GM11168 (cell line): ENCODE measurements at regions not wholly inside any gene's neighbourhood (a gene's known extent, or its start where the extent isn't known, plus 50 kb on each side); places are given as distances from the start of the nearest gene placed in this dataset.

Source experiments
- in situ Hi-C: fragments of 300-500 bp; cut with MboI; formaldehyde crosslinking; loops from one replicate; pipeline ENCODE4 v1.12.0; 2022; ENCODE audit warnings: low sequenced_read_pairs; ENCODE audit not compliant: unreplicated experiment

DNA sequence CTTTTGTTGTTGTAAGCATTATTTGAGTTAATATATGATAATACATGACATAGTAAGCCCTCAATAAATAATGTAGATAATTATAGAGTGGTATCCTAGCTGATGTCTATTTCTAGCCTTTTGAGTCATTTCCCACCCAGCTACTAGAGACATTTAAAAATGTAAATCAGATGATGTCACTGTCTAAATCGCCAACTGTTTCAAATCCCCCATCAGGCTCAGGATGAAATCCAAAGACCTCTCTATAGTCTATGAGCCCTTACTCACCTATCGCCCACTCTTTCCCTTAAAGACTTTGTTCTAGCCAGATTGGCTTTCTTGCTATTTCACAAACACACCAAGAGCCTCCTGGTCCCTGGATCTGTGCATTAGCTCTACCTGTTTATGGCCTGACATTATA lies 135.4 kb upstream of the PLET1 start:
- in situ Hi-C loops = no loop called here

DNA sequence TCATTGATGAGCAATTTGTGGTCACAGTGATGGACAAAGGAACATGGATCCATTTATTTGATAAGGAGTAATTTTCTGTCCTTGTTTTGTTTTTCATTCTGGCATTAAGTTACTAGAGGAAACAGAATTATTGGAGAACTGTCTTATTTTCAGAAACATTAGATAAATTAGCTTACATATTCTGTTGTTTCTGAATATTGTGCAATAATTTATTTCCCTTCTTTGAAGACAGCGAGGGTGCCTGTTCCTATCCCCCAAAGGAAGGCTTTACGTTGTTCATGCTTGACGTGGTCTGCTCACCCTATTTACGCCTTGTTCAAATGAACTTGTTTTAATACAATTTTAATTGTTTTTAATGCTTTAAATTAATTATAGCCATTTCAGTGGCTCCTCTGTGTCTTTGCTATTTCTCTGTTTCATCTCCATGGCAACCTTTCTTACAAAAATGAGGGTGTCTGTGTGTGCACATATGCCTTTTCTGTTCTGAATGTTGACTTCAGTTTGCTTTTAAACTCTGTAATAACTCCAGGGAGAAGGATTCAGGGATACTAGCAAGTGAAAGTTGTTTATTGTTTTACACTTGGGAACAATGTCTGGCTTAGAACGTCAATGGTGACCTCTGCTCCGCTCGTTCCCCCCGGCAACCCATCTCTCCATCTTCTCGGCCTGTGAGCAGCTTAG lies 138.3 kb upstream of the PLET1 start:
- in situ Hi-C loops = no loop called here

GRCh38 chr11:112400476-112401014 lies 139.9 kb upstream of the PLET1 start:
- in situ Hi-C loops = no loop called here

DNA sequence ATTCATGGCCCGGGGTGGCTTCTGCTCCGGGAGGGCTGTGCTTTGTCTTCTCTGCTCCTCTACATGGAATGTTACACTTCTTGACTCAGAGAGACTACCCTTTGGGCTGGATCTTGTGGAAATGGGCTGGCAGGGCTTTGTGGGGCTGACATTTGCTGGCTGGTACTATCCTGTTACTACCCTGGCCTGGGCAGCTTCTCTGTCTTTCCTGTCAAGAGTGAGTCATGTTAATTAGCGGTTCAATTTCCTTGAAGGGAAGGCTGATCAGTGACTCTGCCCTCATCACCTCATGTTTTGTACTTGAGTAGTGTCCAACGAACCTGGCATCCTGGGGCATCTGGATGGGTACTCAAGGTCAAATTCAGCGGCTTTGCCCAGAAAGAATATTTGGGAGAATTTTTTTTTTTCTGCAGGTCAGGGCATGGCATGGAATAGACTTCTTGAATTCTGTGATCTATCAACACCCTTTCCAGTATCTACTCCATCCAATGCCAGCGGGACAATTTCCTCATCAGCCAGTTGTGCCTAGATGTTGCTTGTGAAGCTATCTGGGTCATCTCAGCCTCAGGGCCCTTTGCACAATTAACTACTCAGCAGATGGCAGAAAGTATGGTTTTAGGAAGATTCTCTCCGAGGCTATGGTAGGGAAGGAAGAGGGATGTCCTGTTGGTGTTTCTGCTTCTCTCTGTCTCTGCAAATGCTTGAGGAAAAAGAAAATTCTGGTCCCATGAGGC lies 140.5 kb upstream of the PLET1 start:
- in situ Hi-C loops = no loop called here

- in situ Hi-C loops = no loop called here
Observed at GRCh38 chr11:112403432-112403831, 142.8 kb upstream of the PLET1 start.

GRCh38 chr11:112404112-112404511 lies 143.5 kb upstream of the PLET1 start:
- in situ Hi-C loops = no loop called here

DNA sequence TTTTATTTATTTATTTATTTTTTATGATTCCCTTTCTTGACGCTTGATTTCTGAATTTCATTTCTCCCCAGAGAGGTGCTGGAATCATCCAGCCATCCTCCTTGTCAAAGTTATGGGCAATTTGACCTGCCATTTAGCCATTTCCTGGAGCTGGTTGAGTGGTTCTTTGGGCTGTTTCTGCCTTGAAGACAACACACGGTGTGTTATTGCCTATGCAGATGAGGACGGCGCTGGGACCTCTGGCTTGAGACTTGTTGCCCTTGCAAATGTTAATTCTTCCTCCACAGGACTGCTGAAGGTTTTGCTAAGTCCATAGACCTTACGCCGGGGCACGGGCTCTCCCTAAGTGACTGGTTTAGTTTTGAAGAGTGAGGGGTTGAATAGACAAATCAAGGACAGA lies 147.9 kb upstream of the PLET1 start:
- in situ Hi-C loops = no loop called here

- in situ Hi-C loops = no loop called here
Observed at GRCh38 chr11:112410325-112410724, 149.7 kb upstream of the PLET1 start.

- in situ Hi-C loops = no loop called here
Observed at GRCh38 chr11:112412383-112412782, 151.7 kb upstream of the PLET1 start.

DNA sequence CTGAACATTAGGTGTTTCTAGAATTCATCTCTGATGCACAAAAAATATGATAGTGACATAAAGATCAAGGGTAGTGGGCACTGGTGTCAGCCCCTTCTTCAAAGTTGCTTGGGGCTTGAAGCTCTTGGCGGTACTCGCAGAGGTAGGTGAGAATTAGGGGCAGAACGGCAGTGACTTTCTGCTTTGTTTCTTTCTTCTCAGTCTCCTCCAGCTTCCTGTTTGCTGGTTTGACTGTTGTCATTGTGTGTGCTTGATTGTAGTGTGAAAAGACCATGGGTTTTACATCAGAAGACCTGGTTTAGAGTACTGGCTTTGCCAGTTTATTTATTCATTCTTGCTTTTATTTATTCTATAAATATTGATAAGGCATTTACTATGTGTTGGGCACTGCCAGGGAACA lies 156.7 kb upstream of the PLET1 start:
- in situ Hi-C loops = no loop called here

DNA sequence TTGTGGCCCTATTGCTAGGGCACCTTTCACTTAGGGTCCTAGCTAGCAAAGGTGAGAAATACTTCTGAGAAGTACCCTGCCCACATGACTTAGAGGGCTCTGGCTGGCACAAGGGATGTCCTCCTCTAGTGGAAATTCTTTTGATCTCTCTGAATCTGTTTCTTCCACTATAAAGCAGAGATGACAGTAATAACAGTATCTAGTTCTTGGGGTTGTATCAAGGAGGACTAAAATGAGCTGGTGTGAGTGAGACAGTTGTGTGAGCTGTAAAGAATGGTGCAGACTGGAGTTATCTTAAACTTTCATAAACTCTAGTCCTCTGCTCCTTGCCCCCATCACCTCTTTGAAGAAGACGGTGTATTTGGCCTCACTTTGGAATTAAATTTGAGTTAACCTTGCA lies 157.8 kb upstream of the PLET1 start:
- in situ Hi-C loops = no loop called here

DNA sequence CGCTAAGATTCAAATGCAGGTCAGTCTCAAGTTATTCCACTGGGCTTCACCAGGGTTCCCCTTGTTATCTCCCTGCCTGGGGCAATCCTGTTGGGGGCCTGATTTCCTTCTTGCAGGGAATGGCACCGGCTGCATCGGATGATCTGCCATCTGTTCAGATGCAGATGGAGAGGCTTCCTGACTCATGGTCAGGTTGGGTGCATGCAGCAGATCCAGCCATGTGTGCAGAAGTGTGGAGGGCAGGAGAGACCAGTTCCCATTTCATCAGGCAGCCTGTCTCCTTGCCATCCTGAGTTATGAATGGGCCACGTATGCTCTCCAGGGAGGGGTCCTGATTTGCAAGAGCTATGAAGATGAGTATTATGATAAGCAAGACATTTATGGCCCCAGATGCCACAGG lies 161.2 kb upstream of the PLET1 start:
- in situ Hi-C loops = no loop called here

DNA sequence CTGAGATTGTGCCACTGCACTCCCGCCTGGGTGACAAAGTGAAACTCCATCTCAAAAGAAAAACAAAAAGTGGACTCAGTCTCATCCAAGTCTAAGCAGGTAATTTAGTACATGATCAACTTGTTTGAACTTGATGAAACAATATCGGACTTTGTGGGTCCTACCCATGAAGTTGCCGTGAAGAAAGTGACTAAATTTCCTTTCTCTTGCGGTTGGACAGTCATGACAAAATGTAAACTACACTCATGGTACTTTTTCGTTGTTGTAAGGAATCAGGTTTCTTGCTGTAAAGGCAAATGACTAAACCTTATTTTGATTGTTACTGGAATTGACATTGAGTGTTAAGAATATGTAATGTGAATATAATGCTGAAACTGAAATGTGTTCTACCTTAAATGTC lies 164.5 kb upstream of the PLET1 start:
- in situ Hi-C loops = no loop called here

DNA sequence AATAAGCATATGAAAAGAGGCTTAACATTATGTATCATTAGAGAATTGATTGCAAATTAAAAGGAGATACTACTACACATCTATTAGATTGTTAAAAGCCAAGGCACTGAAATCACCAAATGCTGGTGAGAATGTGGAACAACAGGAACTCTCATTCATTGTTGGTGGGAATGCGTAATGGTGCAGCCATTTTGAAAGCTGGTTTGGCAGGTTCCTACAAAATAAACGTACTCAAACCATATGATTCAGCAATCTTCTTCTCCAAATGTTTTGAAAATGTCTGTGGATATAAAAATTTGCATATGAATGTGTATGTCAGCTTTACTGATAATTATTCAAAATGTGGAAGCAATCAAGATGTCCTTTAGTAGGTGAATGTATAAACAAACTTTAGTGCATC lies 176.4 kb upstream of the PLET1 start:
- in situ Hi-C loops = no loop called here

GRCh38 chr11:112439614-112440013 lies 179.0 kb upstream of the PLET1 start:
- in situ Hi-C loops = no loop called here

GRCh38 chr11:112440518-112440917 lies 179.9 kb upstream of the PLET1 start:
- in situ Hi-C loops = no loop called here

DNA sequence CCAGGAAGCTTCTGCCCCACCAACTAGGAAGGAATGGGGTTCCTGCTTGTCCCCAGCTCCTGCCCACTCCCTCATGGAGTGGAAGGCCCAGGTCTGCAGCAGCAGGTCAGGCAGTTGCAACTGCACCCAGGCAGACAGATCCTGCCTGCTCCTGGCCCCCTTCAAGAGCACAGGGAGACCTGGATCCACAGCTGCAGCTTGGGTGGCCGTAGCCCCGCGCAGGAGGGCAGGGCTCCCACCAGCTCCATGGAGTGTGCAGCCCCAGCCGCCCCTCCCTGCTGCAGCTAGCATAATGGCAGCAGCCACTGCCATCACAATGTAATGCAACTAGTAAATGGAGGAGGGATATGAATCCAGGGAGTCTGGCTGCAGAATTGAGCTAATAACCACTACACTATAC lies 187.5 kb upstream of the PLET1 start:
- in situ Hi-C loops = no loop called here

DNA sequence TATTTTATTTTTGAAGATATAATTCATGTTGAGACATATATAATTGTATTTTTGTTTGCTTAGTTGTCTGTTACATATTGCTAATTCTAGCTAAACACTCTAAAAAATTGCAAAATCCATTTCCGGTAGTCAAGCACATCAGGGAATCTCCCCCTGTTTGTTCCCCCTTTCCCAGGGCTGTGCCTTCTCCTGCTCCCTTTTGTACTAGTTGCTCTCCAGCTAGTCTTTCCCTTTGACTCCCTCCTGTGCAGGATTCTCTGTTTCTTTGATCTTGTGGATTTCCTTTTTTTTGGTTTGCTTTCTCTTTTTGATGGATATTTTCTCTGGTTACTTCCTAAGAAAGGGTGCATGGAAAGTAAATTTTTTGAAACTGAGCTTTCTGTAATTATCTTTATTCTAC lies 188.1 kb upstream of the PLET1 start:
- in situ Hi-C loops = no loop called here

- in situ Hi-C loops = no loop called here
Observed at GRCh38 chr11:112451250-112451649, 190.6 kb upstream of the PLET1 start.

DNA sequence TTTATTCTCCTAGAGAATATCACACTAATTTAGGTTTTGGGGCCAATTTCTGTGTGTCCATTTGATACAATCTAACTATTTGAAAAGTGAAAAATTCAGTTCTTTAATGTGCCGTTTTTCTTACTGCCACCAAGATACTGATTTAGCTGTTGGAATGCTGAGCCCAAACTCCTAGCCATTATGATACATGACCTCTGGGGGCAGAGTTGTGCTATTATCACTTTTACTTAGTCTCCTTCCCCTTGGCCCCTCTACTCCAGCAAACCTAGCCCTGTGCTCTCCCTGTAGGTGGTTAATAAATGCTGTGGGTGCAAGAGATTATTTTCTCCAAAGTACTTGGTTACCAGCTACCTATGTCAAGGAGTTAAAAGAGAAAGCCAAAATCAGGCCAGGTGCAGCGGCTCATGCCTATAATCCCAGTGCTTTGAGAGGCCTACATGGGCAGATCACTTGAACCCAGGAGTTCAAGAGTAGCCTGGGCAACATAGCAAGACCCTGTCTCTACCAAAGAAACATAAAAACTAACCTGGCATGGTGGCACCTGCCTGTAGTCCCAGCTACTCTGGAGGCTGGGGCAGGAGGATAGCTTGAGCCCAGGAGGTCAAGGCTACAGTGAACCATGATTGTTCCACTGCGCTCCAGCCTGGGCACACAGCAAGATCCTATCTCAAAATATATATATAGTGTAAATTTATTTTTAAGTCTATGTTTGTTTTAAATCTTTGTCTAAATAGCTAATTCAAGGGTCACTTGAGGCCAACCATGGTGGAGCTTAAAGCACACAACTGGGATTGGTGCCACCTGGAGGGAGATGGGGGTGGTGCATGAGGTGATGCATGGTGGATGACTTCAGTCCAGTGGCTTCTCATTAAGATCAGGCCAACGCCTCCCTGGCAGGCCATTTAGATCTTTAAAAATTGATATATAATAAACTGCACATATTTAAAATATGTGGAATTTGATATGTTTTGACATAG lies 193.2 kb upstream of the PLET1 start:
- in situ Hi-C loops = no loop called here

- in situ Hi-C loops = no loop called here
Observed at GRCh38 chr11:112454841-112455240, 194.2 kb upstream of the PLET1 start.
